Fibroblast of mammary gland (primary cell): ENCODE measurements at regions not wholly inside any gene's neighbourhood (a gene's known extent, or its start where the extent isn't known, plus 50 kb on each side); places are given as distances from the start of the nearest gene placed in this dataset.

ENCODE experiments used
- DNase-seq: peaks from one replicate; pipeline ENCODE4 v3.0.0-alpha.2; 2010; ENCODE audit warnings: low read depth
- H3K4me3 ChIP-seq: 2 replicates; pipeline ENCODE4 v1.5.1; 2011; ENCODE audit warnings: low read depth, mild to moderate bottlenecking, low read length, moderate library complexity; ENCODE audit not compliant: control insufficient read depth
- CTCF ChIP-seq: conservative IDR thresholded peaks from 2 replicates; pipeline ENCODE4 v1.5.1; 2011; ENCODE audit warnings: low read depth, low read length, inconsistent platforms; ENCODE audit not compliant: control insufficient read depth, insufficient read depth

- DNase-seq, result peak; percentile 96
- no peak overlapping the region for H3K4me3 ChIP-seq
These were observed 987.2 kb upstream of the CDH2 start for GRCh38 chr18:29164020-29164706.

DNA sequence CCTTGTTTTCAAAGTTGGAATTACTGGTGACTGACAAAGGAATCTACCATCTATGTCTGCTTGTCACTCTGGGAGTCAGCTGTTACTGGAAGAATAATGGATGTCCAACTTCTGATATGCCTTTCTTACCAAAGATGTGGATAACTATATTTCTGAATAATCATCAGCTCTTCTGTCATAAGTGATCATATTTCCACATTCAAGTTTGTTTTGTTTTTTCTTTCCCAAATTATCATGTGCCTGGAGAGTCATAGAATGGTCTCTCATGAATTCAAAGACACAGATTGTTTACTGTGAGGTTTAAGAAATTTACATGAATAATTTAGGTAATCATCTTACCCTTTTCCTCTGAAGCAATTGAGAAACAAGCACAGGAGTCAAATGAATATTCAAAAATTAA is 986.7 kb upstream of the CDH2 start:
- no peak overlapping the region for H3K4me3 ChIP-seq
- peak; percentile 25 for DNase-seq
- TF ChIP-seq CTCF, result no peak

More at GRCh38 chr18:29164020-29164706, 987.2 kb upstream of the CDH2 start:
- TF ChIP-seq CTCF, result no peak

DNA sequence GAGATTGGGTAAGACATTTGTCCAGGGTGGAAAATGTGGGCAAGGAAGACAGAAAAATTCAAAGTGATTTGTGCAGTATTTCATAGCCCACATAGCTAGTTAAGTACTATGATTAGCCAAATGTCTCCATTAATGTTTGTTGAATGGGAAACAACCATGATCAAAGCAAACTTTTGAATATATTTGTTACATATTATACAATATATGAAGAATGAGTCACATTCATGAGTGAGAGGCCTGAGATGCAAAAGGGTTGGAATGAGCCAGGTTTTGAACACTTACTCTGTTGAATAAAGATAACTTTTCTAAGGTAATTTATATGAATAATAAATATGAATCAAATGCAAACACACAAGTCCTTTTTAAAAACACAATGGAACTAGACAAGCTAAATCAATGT is 984.5 kb upstream of the CDH2 start:
- TF ChIP-seq CTCF, result no peak
- no peak overlapping the region for H3K4me3 ChIP-seq
- DNase-seq, result no peak

- DNase-seq, result no peak
- no peak for TF ChIP-seq CTCF
- H3K4me3 ChIP-seq, result no peak overlapping the region
These were observed 983.2 kb upstream of the CDH2 start for GRCh38 chr18:29160170-29160569.

DNA sequence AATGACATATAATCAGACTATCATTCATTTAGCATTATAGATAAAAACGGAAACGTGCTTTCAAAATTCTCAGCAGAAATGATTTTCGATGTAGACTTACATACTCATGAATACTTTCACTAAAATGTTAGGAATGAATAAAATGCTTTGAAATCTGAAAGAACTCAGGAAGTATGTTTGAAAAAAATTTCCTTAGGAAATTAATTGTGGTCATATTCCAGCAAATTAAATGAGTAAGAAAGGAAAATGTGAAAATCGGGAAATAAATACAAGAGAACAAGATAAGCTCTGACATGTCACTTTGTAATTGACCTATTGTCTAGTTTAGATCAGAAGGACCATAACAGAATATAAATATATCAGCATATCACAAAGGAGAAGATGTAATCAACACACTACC is 981.0 kb upstream of the CDH2 start:
- no peak overlapping the region for H3K4me3 ChIP-seq
- no peak for TF ChIP-seq CTCF
- no peak for DNase-seq

GRCh38 chr18:29157057-29157780 is 980.3 kb upstream of the CDH2 start:
- TF ChIP-seq CTCF, result no peak
- no peak for DNase-seq
- H3K4me3 ChIP-seq, result no peak overlapping the region
